ENCODE measurements at regions not wholly inside any gene's neighbourhood (a gene's known extent, or its start where the extent isn't known, plus 50 kb on each side); places are given as distances from the start of the nearest gene placed in this dataset.

DNA sequence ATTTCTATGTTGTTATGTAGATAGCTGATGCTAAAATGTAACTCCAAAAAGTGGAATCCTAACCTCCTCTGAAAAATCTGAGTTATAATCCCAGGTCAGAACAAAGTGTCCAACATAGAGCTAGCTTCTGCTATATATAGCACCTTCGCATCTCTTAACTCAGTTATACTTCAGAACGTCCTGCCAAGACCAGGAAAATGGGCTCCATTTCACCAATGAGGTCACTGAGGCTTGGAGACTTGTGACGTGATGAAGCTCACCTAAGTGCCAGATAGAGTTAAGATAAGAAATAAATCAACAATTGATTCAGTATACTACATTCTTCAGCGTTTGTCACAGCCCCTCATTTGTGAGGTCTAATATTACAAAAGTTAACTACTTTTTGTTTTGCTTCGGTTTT lies 88.8 kb downstream of the KCTD12 start:
- ATAC-seq, result no peak
- Histone ChIP-seq H3K4me3 (no peak overlapping the region), H3K27me3 (no peaks in the 10 kb centered on the region), H3K36me3 (no peaks in the 10 kb centered on the region), H3K27ac (no peak overlapping the region), H3K4me1 (peaks cover 0 to 8% (median 0%) of the 10 kb centered on the region in 3 donors), H3K9me3 (no peaks in the 10 kb centered on the region)
- 46 to 51% methylated on average over 3 to 5 of the region's 5 CpGs for WGBS, 2 donors (ENCODE audit: low coverage in 1 of 2)
- no peak for TF ChIP-seq EP300 (IDR thresholded peaks at IDR 0.05)
- no peak for TF ChIP-seq POLR2A (IDR thresholded peaks at IDR 0.05)
- no peak for TF ChIP-seq POLR2AphosphoS5 (IDR thresholded peaks at IDR 0.05)
- TF ChIP-seq, protein P1, sequence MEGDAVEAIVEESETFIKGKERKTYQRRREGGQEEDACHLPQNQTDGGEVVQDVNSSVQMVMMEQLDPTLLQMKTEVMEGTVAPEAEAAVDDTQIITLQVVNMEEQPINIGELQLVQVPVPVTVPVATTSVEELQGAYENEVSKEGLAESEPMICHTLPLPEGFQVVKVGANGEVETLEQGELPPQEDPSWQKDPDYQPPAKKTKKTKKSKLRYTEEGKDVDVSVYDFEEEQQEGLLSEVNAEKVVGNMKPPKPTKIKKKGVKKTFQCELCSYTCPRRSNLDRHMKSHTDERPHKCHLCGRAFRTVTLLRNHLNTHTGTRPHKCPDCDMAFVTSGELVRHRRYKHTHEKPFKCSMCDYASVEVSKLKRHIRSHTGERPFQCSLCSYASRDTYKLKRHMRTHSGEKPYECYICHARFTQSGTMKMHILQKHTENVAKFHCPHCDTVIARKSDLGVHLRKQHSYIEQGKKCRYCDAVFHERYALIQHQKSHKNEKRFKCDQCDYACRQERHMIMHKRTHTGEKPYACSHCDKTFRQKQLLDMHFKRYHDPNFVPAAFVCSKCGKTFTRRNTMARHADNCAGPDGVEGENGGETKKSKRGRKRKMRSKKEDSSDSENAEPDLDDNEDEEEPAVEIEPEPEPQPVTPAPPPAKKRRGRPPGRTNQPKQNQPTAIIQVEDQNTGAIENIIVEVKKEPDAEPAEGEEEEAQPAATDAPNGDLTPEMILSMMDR (IDR thresholded peaks at IDR 0.05), result no peak

DNA sequence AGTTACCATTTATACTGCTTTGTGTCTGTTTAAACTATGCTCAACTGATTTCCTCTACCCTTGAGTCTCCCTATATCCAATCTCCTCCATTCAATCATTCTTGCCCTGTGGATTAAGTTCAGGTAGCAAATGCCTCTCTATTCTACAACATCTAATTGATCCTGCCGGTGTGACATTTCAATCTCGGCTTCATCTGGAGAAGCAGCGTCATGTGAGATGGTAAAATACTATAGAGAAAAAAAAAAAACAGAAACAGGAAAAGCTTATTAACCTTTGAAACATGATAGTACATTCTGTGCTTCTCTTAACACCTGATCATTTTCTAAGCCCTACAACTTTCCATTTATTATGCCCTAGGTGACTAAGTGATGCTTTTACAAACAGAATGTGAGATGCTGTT lies 89.4 kb downstream of the KCTD12 start:
- Histone ChIP-seq H3K9me3 (no peaks in the 10 kb centered on the region), H3K27me3 (no peaks in the 10 kb centered on the region), H3K4me1 (peaks cover 0 to 10% (median 0%) of the 10 kb centered on the region in 3 donors), H3K36me3 (no peaks in the 10 kb centered on the region), H3K4me3 (no peak overlapping the region), H3K27ac (peak overlapping the region in 1 of 4 donors; percentile 11)
- WGBS, 2 donors (ENCODE audit: low coverage in 1 of 2), result 87 to 94% methylated on average over 3 of the region's 3 CpGs
- TF ChIP-seq POLR2A (IDR thresholded peaks at IDR 0.05), result no peak
- TF ChIP-seq, protein P1 (IDR thresholded peaks at IDR 0.05), result no peak
- no peak for TF ChIP-seq POLR2AphosphoS5 (IDR thresholded peaks at IDR 0.05)
- no peak for TF ChIP-seq EP300 (IDR thresholded peaks at IDR 0.05)
- no peak for ATAC-seq

DNA sequence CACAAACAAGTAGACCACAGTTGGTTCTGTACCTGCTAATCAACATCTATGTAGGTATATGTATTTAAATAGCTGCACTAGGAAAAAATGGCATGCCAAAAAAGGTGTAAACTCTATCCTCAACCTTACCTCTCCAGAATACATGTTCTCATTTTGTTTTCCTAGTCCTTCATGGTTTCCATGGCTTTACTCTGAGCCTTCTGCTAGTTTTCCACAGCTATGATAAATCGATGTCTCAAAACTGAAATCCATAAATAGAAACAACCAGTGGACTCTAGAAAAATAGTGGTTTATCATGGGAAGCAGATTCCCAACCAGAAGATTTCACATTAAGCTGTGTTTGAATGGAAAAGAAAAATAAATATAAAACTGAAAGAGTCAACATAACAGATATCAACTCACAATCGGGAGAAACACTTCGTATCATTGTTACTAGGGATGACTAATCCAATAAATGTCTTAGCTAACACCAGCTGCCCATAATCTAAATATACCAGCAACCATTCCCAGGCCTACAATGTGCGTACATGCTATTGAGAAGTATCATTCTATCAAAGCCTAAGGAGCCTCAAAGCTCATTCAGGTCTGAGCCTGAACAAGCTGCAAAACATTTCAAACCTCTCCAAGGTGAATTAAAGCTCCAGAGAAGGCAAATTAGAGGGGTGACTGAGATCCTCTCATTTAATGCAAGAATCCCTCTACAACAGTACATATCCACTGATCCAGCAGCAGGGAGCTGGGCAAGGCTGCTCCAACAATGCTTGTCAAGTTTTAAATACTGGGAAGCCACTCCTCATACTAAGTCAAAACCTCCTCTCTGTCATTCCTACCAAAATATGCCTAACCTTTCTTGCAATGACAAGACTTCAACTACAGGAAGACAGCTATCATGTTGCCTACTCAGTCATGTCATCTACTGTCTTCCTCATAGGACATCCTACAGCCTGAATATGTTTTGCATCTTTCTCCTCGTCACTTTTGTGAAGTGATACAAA lies 90.2 kb downstream of the KCTD12 start:
- ATAC-seq, result no peak

DNA sequence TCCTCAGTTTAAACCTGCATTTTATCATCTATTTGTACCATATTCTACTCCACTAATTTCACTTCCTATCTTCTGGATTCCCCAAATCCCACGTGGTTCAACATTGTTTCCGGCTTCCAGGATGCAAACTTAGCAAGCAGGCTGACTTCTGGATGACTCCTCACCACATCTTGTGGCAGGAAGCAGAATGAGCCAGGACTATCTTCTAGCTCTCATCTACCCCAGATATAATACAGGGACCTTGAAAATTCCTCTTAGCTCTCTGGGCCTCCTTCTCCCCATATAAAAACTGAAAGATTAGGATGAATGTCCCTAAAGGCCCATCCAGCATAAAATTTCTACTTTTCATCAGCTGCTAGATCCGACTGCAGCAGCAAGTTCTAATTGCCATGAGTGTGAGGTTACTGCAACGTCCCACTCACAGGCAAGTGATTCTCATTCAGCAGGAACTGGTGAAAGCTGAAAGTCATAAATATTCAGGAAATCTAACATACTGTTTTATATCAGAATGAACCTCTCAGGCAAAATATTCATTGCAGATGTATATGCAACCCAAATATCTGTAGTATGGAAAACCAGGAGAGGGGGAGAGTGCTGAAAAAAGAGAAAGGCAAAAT lies 93.4 kb downstream of the KCTD12 start:
- TF ChIP-seq EP300 (IDR thresholded peaks at IDR 0.05) (no peak), POLR2AphosphoS5 (IDR thresholded peaks at IDR 0.05) (no peak), POLR2A (IDR thresholded peaks at IDR 0.05) (no peak)
- TF ChIP-seq, protein P1 (IDR thresholded peaks at IDR 0.05), result no peak
- WGBS, 2 donors (ENCODE audit: low coverage in 1 of 2), result 22 to 27% methylated on average over 4 of the region's 4 CpGs
- peak overlapping the region in 3 of 4 donors; percentile 21 to 34 (median 25) for H3K27ac ChIP-seq
- H3K4me3 ChIP-seq, result no peak overlapping the region
- no peaks in the 10 kb centered on the region for H3K27me3 ChIP-seq
- H3K9me3 ChIP-seq, result no peaks in the 10 kb centered on the region
- peak; percentile 60 for ATAC-seq
- peaks cover 0 to 24% (median 5%) of the 10 kb centered on the region in 3 donors for H3K4me1 ChIP-seq
- H3K36me3 ChIP-seq, result no peaks in the 10 kb centered on the region

More for the DNA sequence above, 90.2 kb downstream of the KCTD12 start:
- H3K36me3 ChIP-seq, result no peaks in the 10 kb centered on the region
- no peak overlapping the region for H3K27ac ChIP-seq
- TF ChIP-seq POLR2A (IDR thresholded peaks at IDR 0.05), result no peak
- no peak for TF ChIP-seq POLR2AphosphoS5 (IDR thresholded peaks at IDR 0.05)
- TF ChIP-seq EP300 (IDR thresholded peaks at IDR 0.05), result no peak
- TF ChIP-seq, protein P1 (IDR thresholded peaks at IDR 0.05), result no peak
- H3K4me1 ChIP-seq, result peaks cover 0 to 16% (median 2%) of the 10 kb centered on the region in 3 donors
- WGBS, 2 donors (ENCODE audit: low coverage in 1 of 2), result 60 to 65% methylated on average over 5 of the region's 5 CpGs
- H3K27me3 ChIP-seq, result no peaks in the 10 kb centered on the region
- no peak overlapping the region for H3K4me3 ChIP-seq
- no peaks in the 10 kb centered on the region for H3K9me3 ChIP-seq
